ENCODE measurements at regions not wholly inside any gene's neighbourhood (a gene's known extent, or its start where the extent isn't known, plus 50 kb on each side); places are given as distances from the start of the nearest gene placed in this dataset.

DNA sequence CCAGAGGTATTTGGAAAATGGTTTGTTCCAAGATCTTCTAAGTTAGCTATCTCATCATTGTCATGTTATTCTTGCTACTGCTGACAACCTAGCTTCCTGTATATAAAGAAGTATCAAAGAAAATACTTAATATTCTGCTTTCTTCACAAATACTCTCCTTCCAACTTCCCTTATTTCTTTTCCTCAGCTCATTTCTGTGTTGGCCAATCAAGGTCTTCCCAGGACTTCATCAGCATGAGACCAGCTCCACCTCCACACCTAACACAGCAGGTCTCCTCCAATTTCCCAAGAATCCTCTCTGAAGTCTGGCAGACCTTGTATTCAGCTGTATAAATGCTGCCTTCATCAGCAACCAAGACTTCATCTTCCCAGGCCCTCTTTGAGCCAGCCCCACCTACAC, 538.6 kb upstream of the JARID2 start:
- no peaks in the 10 kb centered on the region for H3K27me3 ChIP-seq (replicated peaks; ENCODE audit: insufficient read depth)
- H3K9me3 ChIP-seq (ENCODE audit: low read depth), result no peaks in the 10 kb centered on the region
- no peak overlapping the region for H2AFZ ChIP-seq
- H3K4me1 ChIP-seq (ENCODE audit: insufficient read depth), result peaks cover 61% of the 10 kb centered on the region
- H3K9me2 ChIP-seq (ENCODE audit: insufficient read depth), result no peaks in the 10 kb centered on the region
- H3K79me2 ChIP-seq (ENCODE audit: insufficient read depth), result no peaks in the 10 kb centered on the region
- H3F3A ChIP-seq (ENCODE audit: insufficient read depth), result peaks cover 50% of the 10 kb centered on the region
- DNase-seq, result no peak
- peak overlapping the region; percentile 99 for H3K27ac ChIP-seq
- peak overlapping the region; percentile 76 for H3K9ac ChIP-seq
- H3K4me2 ChIP-seq (ENCODE audit: unreplicated experiment), result peak overlapping the region; percentile 24
- H3K36me3 ChIP-seq (ENCODE audit: low read depth), result no peaks in the 10 kb centered on the region
- in situ Hi-C loops (cut with MboI), result no loop called here
- H3K4me3 ChIP-seq, result 0 out of 2 replicates have a peak overlapping the region, but pooled peaks have one; percentile 4
- TF ChIP-seq EZH2 (IDR thresholded peaks at IDR 0.05; ENCODE audit: insufficient read depth, poor library complexity, severe bottlenecking), result no peak
- no peaks in the 10 kb centered on the region for H4K20me1 ChIP-seq (ENCODE audit: insufficient read depth)

DNA sequence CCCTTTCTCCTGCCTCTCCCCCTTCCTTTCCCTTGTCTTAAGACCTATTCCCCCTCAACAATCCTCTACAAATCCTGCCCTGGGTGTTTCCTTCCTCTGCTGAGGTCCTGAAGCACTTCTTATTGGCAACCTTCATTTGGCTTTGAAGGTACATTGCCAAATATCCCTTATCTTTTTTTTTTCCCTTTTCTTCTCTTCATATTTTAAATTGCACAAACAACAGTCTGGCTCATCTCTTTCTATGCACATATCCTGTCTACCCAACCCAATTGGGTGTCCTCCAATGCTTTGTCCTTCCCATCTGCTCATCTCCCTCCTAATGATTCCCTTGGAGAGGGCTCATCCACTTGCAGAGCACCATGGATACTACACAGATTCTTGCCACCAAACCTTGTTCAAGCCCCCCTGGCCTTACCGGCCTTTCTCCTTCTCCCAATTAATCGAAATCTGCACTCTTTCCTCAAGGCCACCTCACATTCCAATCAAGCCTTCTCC, 537.9 kb upstream of the JARID2 start:
- peaks cover 66% of the 10 kb centered on the region for H3K4me1 ChIP-seq (ENCODE audit: insufficient read depth)
- no peaks in the 10 kb centered on the region for H3K9me2 ChIP-seq (ENCODE audit: insufficient read depth)
- in situ Hi-C loops (cut with MboI), result no loop called here
- no peaks in the 10 kb centered on the region for H3K9me3 ChIP-seq (ENCODE audit: low read depth)
- H3K79me2 ChIP-seq (ENCODE audit: insufficient read depth), result no peaks in the 10 kb centered on the region
- no peaks in the 10 kb centered on the region for H3K27me3 ChIP-seq (replicated peaks; ENCODE audit: insufficient read depth)
- no peaks in the 10 kb centered on the region for H3K36me3 ChIP-seq (ENCODE audit: low read depth)
- H4K20me1 ChIP-seq (ENCODE audit: insufficient read depth), result no peaks in the 10 kb centered on the region
- DNase-seq, result no peak
- no peak overlapping the region for H2AFZ ChIP-seq
- no peak overlapping the region for H3K4me3 ChIP-seq
- TF ChIP-seq EZH2 (IDR thresholded peaks at IDR 0.05; ENCODE audit: insufficient read depth, poor library complexity, severe bottlenecking) (no peak), EZH2phosphoT487 (IDR thresholded peaks at IDR 0.05; ENCODE audit: insufficient read depth, low read depth) (no peak)
- peak overlapping the region; percentile 76 for H3K9ac ChIP-seq
- H3K4me2 ChIP-seq (ENCODE audit: unreplicated experiment), result peak overlapping the region; percentile 3
- peaks cover 55% of the 10 kb centered on the region for H3F3A ChIP-seq (ENCODE audit: insufficient read depth)
- H3K27ac ChIP-seq, result peak overlapping the region; percentile 99
- 94 to 98% methylated on average over 2 of the region's 2 CpGs for WGBS, 2 experiments (ENCODE audit: low coverage in 1 of 2, low lambda C conversion rate in 2 of 2, missing lambda C conversion rate in 2 of 2)

DNA sequence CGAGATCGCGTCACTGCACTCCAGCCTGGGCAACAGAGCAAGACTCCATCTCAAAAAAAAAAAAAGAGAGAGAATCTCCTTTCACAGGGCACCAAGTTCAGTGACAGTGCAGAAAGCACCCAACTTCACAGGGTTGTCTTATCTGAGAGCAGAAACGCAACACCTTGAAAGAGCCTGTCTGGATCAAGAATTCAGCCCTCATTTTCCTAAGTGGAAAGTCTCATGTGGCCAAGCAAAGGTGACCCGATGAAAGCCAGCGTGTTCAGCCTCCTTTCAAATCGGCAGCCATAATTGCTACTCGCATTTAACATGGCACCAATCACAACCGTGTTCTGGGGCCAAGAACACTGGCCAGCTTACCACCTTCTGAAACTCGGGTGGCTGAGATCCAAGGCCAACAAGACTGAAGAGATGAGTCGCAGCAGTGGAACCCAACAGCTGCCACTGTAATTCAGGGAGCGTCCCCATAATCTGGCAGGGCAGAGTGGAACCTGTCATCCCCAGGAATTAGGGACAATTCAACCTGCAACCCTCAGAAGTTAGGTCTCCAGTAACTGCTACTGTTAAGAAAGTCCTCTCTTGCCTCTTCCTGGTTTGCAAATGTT, 536.7 kb upstream of the JARID2 start:
- Histone ChIP-seq H3K79me2 (ENCODE audit: insufficient read depth) (no peaks in the 10 kb centered on the region), H3K36me3 (ENCODE audit: low read depth) (no peaks in the 10 kb centered on the region), H3K27me3 (replicated peaks; ENCODE audit: insufficient read depth) (no peaks in the 10 kb centered on the region), H4K20me1 (ENCODE audit: insufficient read depth) (no peaks in the 10 kb centered on the region), H3K9me3 (ENCODE audit: low read depth) (no peaks in the 10 kb centered on the region), H3K9ac (no peak overlapping the region), H3K27ac (no peak overlapping the region), H2AFZ (no peak overlapping the region), H3K9me2 (ENCODE audit: insufficient read depth) (no peaks in the 10 kb centered on the region), H3F3A (ENCODE audit: insufficient read depth) (peaks cover 66% of the 10 kb centered on the region), H3K4me1 (ENCODE audit: insufficient read depth) (peaks cover 77% of the 10 kb centered on the region), H3K4me2 (ENCODE audit: unreplicated experiment) (no peak overlapping the region), H3K4me3 (no peak overlapping the region)
- in situ Hi-C loops (cut with MboI), result no loop called here
- no peak for TF ChIP-seq EZH2phosphoT487 (IDR thresholded peaks at IDR 0.05; ENCODE audit: insufficient read depth, low read depth)
- DNase-seq, result no peak
- 93 to 94% methylated on average over 12 of the region's 12 CpGs for WGBS, 2 experiments (ENCODE audit: low coverage in 1 of 2, low lambda C conversion rate in 2 of 2, missing lambda C conversion rate in 2 of 2)

DNA sequence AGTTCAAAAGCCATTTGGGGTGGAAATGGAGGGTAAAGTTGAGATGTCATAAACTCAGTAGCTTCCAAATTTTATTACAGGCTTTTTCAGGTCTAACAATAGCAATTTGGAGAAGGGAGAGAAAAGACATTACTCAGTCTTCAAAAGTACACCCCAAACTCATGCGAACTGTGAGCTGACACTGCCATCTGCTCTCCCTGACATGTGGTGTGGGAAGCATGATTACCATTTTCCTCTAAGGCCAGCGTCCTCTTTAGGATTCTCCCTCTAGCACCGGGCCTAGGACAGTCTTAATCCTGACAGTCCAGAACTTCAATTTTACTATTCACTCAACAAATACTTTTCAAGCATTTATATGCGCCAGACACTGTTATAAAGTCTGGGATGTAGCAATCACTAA, 536.0 kb upstream of the JARID2 start:
- 97 to 98% methylated on average over 4 of the region's 4 CpGs for WGBS, 2 experiments (ENCODE audit: low coverage in 1 of 2, low lambda C conversion rate in 2 of 2, missing lambda C conversion rate in 2 of 2)
- no peak for DNase-seq
- H3F3A ChIP-seq (ENCODE audit: insufficient read depth), result peaks cover 65% of the 10 kb centered on the region
- peaks cover 70% of the 10 kb centered on the region for H3K4me1 ChIP-seq (ENCODE audit: insufficient read depth)
- no peaks in the 10 kb centered on the region for H3K27me3 ChIP-seq (replicated peaks; ENCODE audit: insufficient read depth)
- H4K20me1 ChIP-seq (ENCODE audit: insufficient read depth), result no peaks in the 10 kb centered on the region
- in situ Hi-C loops (cut with MboI), result no loop called here
- no peak overlapping the region for H2AFZ ChIP-seq
- H3K9ac ChIP-seq, result peak overlapping the region; percentile 84; the same call in 1 of the 2 replicates
- peak overlapping the region; percentile 99; the same call in 1 of the 2 replicates for H3K27ac ChIP-seq
- H3K9me2 ChIP-seq (ENCODE audit: insufficient read depth), result no peaks in the 10 kb centered on the region
- H3K9me3 ChIP-seq (ENCODE audit: low read depth), result no peaks in the 10 kb centered on the region
- no peak overlapping the region for H3K4me2 ChIP-seq (ENCODE audit: unreplicated experiment)
- no peaks in the 10 kb centered on the region for H3K79me2 ChIP-seq (ENCODE audit: insufficient read depth)
- TF ChIP-seq EZH2phosphoT487 (IDR thresholded peaks at IDR 0.05; ENCODE audit: insufficient read depth, low read depth) (no peak), EZH2 (IDR thresholded peaks at IDR 0.05; ENCODE audit: insufficient read depth, poor library complexity, severe bottlenecking) (no peak)
- no peaks in the 10 kb centered on the region for H3K36me3 ChIP-seq (ENCODE audit: low read depth)
- H3K4me3 ChIP-seq, result no peak overlapping the region

DNA sequence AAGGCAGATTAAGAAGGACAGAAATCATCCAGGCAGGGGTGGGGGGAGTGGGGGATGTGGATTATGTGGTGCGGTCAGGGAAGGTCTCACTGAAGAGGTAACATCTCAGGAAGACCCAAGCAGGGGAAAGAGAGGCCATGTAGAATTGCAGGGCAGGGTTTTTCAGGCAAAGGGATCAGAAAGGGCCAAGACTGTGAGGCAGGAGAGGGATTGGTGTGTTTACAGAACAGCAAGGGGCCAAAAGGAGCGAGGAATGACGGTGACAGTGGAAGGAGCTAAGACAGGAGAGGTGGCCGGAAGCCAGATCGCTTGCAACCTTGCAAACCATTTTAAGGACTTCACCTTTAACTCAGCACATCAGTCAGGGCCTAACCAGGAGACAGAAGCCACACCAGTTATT, 535.4 kb upstream of the JARID2 start:
- 98% methylated on average over 5 of the region's 5 CpGs for WGBS, 2 experiments (ENCODE audit: low coverage in 1 of 2, low lambda C conversion rate in 2 of 2, missing lambda C conversion rate in 2 of 2)
- no peak for DNase-seq
- H3K4me1 ChIP-seq (ENCODE audit: insufficient read depth), result peaks cover 65% of the 10 kb centered on the region
- no peaks in the 10 kb centered on the region for H3K9me2 ChIP-seq (ENCODE audit: insufficient read depth)
- in situ Hi-C loops (cut with MboI), result no loop called here
- H3K9me3 ChIP-seq (ENCODE audit: low read depth), result no peaks in the 10 kb centered on the region
- H4K20me1 ChIP-seq (ENCODE audit: insufficient read depth), result no peaks in the 10 kb centered on the region
- H3K27me3 ChIP-seq (replicated peaks; ENCODE audit: insufficient read depth), result no peaks in the 10 kb centered on the region
- no peak overlapping the region for H3K4me3 ChIP-seq
- H3K9ac ChIP-seq, result peak overlapping the region; percentile 84
- peak overlapping the region; percentile 99 for H3K27ac ChIP-seq
- H3F3A ChIP-seq (ENCODE audit: insufficient read depth), result peaks cover 60% of the 10 kb centered on the region
- no peaks in the 10 kb centered on the region for H3K79me2 ChIP-seq (ENCODE audit: insufficient read depth)
- no peaks in the 10 kb centered on the region for H3K36me3 ChIP-seq (ENCODE audit: low read depth)
- TF ChIP-seq EZH2phosphoT487 (IDR thresholded peaks at IDR 0.05; ENCODE audit: insufficient read depth, low read depth), result no peak
- no peak for TF ChIP-seq EZH2 (IDR thresholded peaks at IDR 0.05; ENCODE audit: insufficient read depth, poor library complexity, severe bottlenecking)
- no peak overlapping the region for H2AFZ ChIP-seq
- peak overlapping the region; percentile 26 for H3K4me2 ChIP-seq (ENCODE audit: unreplicated experiment)

Measured in GM23248 (cell line).